ENCODE measurements at regions not wholly inside any gene's neighbourhood (a gene's known extent, or its start where the extent isn't known, plus 50 kb on each side); places are given as distances from the start of the nearest gene placed in this dataset.

GRCh38 chr14:81884382-81884781 is 350.7 kb upstream of the SEL1L start:
- no peak for TF ChIP-seq POLR2A (IDR thresholded peaks at IDR 0.05)
- TF ChIP-seq CTCF (IDR thresholded peaks at IDR 0.05) = no peak

Measured in ovary (tissue), 3 donors.